SH-SY5Y (cell line): ENCODE measurements at regions not wholly inside any gene's neighbourhood (a gene's known extent, or its start where the extent isn't known, plus 50 kb on each side); places are given as distances from the start of the nearest gene placed in this dataset.

Experiments used
- GATA2 ChIP-seq: IDR thresholded peaks from 2 replicates; pipeline ENCODE4 v1.6.1; 2011; ENCODE audit warnings: mild to moderate bottlenecking, low read depth, low read length
- GATA3 ChIP-seq: IDR thresholded peaks from 2 replicates; pipeline ENCODE4 v1.6.1; 2011; ENCODE audit warnings: low read depth, mild to moderate bottlenecking, low read length, moderate library complexity

- TF ChIP-seq GATA2 (no peak), GATA3 (no peak)
Observed at GRCh38 chr14:81767266-81767995, 233.8 kb upstream of the SEL1L start.
